ENCODE measurements at regions not wholly inside any gene's neighbourhood (a gene's known extent, or its start where the extent isn't known, plus 50 kb on each side); places are given as distances from the start of the nearest gene placed in this dataset.

DNA sequence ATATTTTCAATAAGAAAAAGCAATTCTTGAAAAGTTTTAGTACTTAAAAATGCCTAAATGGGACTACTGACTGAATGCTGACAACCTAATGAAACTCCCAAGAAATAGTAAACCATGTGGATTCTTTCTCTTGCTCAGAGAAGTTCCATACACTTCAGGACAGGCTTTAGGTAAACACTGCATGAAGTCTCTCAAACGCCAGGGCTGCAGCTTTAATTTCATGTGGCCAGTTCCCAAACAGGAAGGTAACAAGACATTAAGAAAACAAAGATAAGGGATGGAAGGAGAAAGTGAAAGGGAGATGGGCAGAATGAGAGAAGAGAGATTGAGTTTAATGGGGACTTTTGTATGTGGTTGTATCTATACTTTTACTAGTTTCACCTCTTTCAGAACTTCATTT is 734.7 kb upstream of the PKDCC start:
- TF ChIP-seq, protein P1, sequence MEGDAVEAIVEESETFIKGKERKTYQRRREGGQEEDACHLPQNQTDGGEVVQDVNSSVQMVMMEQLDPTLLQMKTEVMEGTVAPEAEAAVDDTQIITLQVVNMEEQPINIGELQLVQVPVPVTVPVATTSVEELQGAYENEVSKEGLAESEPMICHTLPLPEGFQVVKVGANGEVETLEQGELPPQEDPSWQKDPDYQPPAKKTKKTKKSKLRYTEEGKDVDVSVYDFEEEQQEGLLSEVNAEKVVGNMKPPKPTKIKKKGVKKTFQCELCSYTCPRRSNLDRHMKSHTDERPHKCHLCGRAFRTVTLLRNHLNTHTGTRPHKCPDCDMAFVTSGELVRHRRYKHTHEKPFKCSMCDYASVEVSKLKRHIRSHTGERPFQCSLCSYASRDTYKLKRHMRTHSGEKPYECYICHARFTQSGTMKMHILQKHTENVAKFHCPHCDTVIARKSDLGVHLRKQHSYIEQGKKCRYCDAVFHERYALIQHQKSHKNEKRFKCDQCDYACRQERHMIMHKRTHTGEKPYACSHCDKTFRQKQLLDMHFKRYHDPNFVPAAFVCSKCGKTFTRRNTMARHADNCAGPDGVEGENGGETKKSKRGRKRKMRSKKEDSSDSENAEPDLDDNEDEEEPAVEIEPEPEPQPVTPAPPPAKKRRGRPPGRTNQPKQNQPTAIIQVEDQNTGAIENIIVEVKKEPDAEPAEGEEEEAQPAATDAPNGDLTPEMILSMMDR (IDR thresholded peaks at IDR 0.05) = no peak
- TF ChIP-seq POLR2A (IDR thresholded peaks at IDR 0.05) = no peak

Data from thyroid gland (tissue), 4 donors.